GM18858 (cell line): ENCODE measurements at regions not wholly inside any gene's neighbourhood (a gene's known extent, or its start where the extent isn't known, plus 50 kb on each side); places are given as distances from the start of the nearest gene placed in this dataset.

Source experiments
- ATAC-seq: cut with Tn5 transposase; IDR thresholded peaks from one replicate; pipeline ENCODE4 v1.9.1; 2021; ENCODE audit not compliant: unreplicated experiment

DNA sequence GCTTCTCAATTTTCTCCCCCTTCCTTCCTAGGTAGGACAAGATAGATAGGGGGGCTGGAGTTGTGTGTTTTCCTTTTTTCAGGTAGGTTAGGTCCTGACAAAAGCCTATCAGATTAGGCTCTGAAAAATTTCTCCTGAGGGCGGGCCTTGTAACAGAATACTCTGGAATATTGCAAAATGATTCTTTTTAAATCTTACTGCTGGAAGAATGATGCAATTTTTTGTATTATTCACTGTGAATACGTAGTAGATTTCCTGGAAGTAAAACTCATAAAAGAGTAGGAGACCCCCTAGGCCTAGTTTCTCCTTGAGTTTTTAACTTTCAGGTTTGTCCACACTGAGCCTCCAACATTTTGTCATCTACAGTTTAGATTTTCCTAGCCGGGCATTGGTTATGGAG, 1701.8 kb downstream of the EFNA5 start:
- no peak for ATAC-seq

GRCh38 chr5:105963696-105964255, 1707.0 kb downstream of the EFNA5 start:
- no peak for ATAC-seq

- ATAC-seq = no peak
Observed at GRCh38 chr5:105961572-105961971, 1709.2 kb downstream of the EFNA5 start.

DNA sequence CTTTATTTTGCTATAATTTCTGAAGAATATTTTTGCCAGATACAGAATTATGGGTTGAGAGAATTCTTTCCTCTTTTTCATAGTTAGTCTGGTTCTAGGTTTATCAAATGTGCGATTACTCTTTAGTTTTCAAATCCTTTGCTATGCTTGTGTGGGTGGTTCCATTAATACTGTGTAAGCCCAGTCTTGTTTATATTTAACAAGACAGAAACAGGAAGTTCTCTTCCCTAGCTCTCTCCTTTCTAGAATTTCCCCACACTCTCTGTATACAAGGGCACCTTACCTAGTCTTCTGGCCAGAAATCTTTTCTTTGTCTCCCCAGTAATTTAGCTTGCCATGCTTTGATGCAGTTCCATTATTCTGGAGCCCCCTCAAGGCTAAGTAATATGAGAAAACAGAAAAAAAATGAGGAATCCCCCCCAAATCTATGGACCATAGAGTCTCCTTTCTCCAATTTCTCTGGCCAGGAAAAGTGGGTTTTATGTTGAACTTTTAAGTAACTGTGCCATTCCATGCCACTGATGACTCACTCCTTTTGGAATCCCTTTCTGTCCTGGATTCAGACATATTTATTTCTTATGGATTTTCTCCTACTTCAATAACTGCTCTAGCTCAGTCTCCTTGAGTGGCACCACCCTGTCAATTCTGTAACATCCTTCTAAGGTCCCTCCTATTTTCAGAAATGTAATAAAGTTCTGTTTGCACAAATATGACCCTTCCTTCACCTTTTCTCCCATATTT, 1714.1 kb downstream of the EFNA5 start:
- no peak for ATAC-seq

- ATAC-seq = no peak
Observed at GRCh38 chr5:105954341-105954740, 1716.4 kb downstream of the EFNA5 start.

- ATAC-seq = no peak
Observed at GRCh38 chr5:105953616-105954015, 1717.1 kb downstream of the EFNA5 start.

DNA sequence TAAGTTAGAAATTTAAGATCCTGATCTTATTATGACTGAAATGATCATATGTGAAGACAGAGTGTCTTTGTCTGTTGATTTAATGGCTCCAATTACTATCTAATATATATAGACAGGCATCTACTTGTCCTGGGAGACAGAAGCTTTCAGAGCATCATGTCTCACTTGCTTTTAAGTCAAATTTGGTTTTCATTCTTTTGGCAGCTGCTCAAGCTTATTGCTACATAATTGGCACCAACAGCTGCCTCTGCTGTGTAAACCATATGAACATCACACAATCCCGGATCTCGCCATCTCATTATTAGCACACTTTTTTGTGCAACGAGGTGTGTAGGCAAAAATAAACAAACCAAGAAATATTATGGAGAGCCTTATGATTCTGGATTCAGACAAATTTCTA, 1717.9 kb downstream of the EFNA5 start:
- ATAC-seq = no peak

GRCh38 chr5:105947461-105947860, 1723.3 kb downstream of the EFNA5 start:
- ATAC-seq = no peak

GRCh38 chr5:105945203-105945972, 1725.3 kb downstream of the EFNA5 start:
- ATAC-seq = no peak

DNA sequence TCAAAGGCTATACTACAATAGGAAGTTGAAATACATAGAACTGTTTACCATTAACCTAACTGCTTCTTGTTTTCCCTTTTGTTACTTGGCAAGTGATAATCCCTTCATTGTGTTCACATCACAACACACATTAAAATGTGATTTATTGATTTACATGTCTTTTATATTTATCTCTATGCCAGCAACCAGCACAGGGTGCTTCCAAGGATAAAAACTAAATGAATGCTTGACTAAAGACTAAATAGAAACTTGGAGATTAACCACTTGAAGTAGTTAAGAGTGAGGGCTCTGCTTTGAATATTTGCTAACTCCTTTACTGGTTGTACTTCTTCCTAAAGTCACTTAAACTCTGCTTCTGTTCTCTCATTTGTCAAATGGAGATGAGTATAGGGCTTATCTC, 1730.6 kb downstream of the EFNA5 start:
- ATAC-seq = no peak

GRCh38 chr5:105934171-105934570, 1736.6 kb downstream of the EFNA5 start:
- ATAC-seq = no peak

DNA sequence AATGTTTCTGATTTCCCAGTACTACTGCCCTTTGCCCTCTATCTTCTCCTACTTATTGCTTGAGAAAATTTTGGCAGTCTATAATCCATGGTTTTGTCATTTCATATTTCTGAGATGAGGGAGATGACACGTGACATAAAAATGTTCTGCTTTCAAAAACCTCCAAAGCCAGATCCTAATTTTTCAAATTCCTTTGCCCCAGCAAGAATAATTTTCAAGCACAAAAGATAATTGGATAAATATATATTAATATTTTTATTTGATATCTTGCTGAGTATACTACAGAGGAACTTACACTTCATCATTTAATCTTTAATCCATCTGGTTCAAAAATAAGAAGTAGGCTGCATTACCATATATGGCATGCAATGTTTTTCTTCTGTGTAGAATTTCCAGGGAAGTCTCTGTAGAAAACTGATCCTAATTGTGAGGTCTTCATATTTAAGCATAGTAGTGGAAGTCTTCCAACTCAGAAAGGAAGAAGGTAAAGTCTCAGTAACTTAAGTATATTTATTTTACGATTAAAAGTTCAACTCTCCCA, 1738.8 kb downstream of the EFNA5 start:
- ATAC-seq = no peak

GRCh38 chr5:105929858-105930257, 1740.9 kb downstream of the EFNA5 start:
- ATAC-seq = no peak

GRCh38 chr5:105924366-105924765, 1746.4 kb downstream of the EFNA5 start:
- no peak for ATAC-seq

DNA sequence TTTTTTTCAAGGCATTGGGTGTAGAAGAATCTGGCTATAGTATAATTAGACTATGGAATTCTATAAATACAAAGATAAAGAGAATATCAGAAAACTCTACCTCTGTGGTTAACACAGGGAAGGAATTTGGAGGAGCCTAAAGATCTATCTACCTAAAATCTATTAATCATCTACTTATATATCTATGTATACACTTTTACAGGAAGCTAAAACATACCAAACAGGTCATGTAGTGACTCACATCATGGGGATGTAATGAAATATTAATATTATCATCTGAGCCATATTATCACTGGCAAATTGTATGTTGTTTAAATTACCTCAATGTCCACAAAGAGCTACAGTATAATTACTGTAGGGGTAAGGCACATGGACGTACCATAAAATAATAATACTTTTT, 1748.2 kb downstream of the EFNA5 start:
- no peak for ATAC-seq

- no peak for ATAC-seq
Observed at GRCh38 chr5:105922080-105922479, 1748.7 kb downstream of the EFNA5 start.

GRCh38 chr5:105917189-105917588, 1753.5 kb downstream of the EFNA5 start:
- no peak for ATAC-seq

- ATAC-seq = no peak
Observed at GRCh38 chr5:105907016-105907415, 1763.7 kb downstream of the EFNA5 start.

- no peak for ATAC-seq
Observed at GRCh38 chr5:105905392-105905791, 1765.3 kb downstream of the EFNA5 start.

GRCh38 chr5:105903069-105903468, 1767.7 kb downstream of the EFNA5 start:
- ATAC-seq = no peak

GRCh38 chr5:105899726-105900125, 1771.0 kb downstream of the EFNA5 start:
- no peak for ATAC-seq

- ATAC-seq = no peak
Observed at GRCh38 chr5:105898183-105898582, 1772.6 kb downstream of the EFNA5 start.
